A204.1 (cell line): ENCODE measurements at regions not wholly inside any gene's neighbourhood (a gene's known extent, or its start where the extent isn't known, plus 50 kb on each side); places are given as distances from the start of the nearest gene placed in this dataset.

ENCODE experiments used
- FAIRE-seq: peaks from 2 replicates; lab custom pipeline; 2012; peaks lifted over from hg19 to GRCh38; lab: Jason Lieb, UNC

DNA sequence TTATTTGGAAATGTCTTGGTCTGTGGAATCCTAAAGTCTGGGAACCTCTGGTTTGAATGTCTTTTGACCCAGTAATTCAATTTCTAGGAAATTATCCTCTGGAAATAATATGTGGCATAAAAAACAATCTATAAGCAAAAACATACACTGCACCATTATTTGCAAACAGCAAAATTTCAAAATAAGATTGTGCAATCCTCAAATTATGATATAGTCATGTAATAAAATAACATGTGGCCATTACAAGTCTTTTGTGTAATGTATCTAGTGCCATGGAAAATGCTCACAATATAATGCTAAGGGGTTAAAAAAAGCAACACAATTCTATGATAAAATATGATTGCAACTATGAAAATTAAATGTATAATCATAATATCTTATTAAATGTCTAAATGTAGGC lies 312.9 kb upstream of the RUNX1 start:
- FAIRE-seq = no peak

- FAIRE-seq = no peak
These were observed 311.9 kb upstream of the RUNX1 start for GRCh38 chr21:35360870-35361570.

DNA sequence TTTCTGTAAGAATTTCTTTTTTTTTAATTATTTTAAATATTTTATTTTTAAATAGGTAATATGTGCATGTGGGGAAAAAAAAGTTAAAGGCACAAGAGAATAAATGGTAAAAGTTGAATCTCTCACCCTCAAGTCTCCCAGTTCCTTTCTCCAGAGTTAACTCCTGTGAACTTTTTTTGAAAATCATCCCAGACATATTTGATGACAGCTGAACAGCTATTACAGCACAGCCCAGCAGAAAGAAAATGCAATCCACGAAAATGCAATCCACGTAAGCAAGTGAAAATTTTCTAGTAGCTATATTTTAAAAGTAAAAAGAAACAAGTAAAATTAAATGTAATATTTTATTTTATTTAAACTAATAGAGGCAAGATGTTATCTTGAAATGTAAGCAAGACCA lies 310.0 kb upstream of the RUNX1 start:
- FAIRE-seq = no peak

GRCh38 chr21:35358008-35358407 lies 308.9 kb upstream of the RUNX1 start:
- FAIRE-seq = no peak

DNA sequence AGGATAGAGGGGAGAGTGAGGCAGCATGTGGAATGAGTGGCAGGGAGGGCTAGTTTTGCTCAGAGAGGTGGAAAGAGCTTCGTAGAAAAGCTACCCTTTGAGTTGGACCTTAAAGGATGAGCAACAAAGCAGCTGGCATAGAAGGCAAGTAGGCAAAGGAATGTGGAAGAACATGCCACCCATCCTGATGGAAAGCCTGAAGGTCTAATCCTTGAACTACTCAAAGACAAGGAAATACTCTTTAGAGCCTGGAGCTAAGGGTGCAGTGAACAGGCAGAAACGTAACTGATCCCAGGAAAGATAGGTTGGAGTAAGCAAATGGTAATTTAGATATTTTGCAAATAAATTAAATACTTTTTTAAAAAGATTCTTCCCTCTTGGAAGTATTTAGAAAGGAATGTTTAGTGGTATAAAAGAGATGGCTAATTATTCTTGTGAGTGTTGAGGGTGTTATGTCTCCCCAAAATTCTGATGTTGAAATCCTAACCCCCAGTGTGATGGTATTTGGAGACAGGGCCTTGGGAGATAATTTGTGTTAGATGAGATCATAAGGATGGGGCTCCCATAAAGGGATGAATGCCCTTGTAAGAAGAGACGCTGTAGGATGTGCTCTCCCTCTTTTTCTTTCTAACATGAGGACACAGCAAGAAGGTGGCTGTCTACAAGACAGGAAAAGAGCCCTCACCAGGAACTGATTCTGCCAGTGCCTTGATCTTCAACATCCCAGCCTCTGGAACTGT lies 308.1 kb upstream of the RUNX1 start:
- no peak for FAIRE-seq

DNA sequence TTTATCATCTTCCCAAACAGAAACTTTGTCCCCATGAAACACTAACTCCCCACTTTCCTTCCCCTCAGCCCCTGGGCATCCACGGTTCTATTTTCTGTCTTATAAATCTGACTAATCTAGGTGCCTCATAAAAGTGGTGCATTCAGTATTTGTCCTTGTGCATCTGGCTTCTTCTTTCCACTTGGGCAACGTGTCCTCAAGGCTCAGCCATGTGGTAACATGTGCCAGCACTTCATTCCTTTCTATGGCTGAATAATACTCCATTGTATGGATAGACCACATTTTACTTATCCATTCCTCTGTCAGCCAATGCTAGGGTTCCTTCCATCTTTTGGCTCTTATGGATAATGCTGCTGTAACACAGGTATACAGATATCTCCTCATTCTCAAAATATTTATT lies 305.0 kb upstream of the RUNX1 start:
- FAIRE-seq = no peak

GRCh38 chr21:35352793-35353192 lies 303.7 kb upstream of the RUNX1 start:
- no peak for FAIRE-seq

GRCh38 chr21:35352066-35352770 lies 303.1 kb upstream of the RUNX1 start:
- no peak for FAIRE-seq

DNA sequence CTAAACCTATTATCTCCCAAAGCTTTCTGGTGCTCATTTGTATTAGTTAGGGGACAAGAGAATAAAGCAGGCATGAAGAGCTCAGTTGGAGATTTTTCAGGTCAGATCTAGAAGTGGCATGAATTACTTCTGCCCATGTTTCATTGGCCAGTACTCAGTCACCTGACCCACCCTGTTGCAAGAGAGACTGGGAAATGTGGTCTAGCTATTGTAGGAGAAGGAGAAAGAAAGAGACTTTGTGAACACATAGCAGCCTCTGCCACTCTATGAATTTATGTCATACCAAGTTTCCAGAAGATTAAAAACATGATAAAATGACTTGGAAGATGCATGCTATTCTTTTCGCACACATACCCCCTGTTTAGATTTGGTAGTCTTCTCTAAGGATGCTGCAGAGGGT lies 302.3 kb upstream of the RUNX1 start:
- FAIRE-seq = no peak

DNA sequence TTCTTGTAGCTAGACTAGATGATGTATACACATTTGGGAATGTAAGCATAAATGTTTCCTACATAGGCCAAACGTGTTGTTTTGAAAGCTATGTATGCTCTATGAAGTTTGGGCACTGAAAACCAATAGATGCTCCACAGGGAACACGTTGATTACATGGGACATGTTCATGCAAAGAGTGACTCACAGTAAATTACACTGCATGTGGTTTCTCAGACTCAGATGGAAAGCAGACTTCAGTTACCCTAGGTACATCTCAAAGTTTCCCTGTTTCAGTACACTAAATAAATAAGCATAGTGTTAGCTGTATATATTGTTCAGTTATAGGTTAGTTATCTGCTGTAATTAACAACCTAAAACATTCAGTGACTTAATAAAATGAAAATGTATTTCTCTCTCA lies 301.9 kb upstream of the RUNX1 start:
- FAIRE-seq = no peak

DNA sequence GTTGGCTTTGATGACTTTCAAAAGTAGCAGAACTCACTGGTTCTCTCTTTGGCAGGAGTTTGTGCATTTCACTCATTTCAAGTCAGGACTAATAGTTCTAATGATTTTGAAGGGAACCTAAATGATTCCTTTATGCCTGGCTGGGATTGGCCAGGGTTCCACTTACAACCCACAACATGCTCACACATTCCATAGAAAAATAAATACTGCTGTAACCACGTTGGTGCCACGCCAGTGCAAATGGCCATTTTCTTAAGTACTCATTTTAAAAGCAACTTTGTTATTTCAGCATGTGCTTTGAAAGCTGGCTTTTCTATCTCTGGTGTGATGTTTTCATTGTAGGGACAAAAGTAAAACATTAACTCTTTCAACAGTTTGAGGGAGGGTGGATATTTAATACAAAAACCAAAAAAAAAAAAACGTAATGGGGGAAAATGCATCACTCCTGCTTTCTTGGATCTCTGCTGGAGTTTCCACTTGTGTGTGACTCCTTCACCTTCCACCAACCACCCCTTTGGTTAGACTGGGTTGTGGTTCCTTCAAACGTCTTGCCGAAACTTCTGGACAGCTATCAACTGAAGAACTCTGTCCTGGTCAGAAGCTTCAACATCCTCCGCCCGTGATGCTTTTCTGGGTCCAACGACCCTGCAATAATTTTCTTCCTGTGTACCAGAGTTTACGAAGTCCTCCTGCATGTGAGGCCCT lies 300.4 kb upstream of the RUNX1 start:
- no peak for FAIRE-seq

DNA sequence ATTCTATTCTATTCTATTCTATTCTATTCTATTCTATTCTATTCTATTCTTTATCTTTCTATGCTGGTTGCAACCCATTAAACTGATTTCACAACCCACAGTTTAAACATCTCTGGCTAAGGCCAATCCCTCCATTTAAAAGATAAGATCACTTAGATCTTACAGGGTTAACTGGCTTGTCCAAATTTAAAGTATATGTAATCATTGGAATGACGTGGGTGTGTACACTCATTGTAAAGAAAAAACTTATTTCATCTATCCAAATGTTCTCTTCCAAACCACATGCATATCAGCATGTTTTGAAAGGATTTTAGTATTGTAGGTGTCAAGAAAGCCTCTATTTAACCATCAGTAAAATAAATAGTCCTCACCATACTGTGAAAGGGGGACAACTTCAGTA lies 299.6 kb upstream of the RUNX1 start:
- no peak for FAIRE-seq

GRCh38 chr21:35346697-35347096 lies 297.6 kb upstream of the RUNX1 start:
- no peak for FAIRE-seq

GRCh38 chr21:35345954-35346353 lies 296.9 kb upstream of the RUNX1 start:
- FAIRE-seq = no peak

- no peak for FAIRE-seq
These were observed 295.5 kb upstream of the RUNX1 start for GRCh38 chr21:35344582-35344981.

DNA sequence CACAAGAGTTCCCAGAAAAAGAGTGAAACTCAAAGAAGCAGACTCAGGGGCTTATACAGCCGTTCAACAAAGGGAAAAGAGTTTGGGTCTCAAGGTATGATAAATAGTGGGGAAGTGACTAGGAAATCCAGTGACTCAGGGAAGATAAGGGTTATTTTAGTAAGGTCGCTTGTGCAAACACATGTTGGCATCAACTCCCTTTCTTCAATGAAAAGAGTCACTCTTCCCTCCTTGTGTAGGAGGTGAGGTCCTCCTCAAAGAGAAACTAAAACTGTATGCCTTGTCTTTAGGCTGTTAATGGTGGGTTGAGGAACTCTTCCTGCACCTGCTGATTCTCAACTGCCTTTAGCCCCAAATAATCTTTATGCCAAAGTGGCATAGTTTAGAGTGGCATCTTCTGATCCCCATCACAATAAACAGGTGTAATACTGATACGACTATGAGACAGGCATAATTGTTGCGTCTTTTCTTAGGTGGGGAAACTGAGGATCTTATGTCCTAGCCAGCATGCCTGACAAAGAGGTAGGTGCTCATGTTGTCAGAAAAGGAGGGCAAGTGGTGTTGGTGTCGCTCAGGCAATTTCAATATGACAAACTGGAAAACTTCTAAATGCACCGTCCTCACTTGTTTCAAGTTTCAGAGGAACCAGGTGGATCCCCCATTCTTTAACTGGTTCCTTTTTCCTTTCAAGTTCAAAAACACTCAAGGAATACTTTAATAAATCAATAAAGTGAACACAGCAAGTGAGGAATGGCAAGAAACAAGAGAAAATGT lies 294.1 kb upstream of the RUNX1 start:
- FAIRE-seq = no peak

DNA sequence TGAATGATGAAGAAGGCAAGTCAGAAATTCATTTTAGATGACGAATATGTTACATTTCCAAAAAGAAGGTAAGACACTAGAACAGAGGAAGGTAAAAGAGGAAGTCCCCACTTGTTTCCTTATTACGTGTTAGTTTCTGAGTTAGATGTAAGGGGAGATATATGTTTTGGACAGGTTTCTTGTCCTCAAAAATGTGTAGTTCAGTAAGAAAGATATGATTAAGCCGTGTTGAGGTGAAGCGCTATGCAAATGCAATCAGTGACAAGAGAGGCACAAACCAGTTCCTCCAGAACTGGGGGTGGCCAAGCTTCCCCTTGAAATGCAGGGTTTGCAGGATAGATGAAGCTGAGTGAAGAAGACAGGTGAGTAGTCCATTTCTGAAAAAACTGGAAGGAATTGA lies 293.3 kb upstream of the RUNX1 start:
- FAIRE-seq = no peak

GRCh38 chr21:35340273-35340672 lies 291.2 kb upstream of the RUNX1 start:
- FAIRE-seq = no peak

DNA sequence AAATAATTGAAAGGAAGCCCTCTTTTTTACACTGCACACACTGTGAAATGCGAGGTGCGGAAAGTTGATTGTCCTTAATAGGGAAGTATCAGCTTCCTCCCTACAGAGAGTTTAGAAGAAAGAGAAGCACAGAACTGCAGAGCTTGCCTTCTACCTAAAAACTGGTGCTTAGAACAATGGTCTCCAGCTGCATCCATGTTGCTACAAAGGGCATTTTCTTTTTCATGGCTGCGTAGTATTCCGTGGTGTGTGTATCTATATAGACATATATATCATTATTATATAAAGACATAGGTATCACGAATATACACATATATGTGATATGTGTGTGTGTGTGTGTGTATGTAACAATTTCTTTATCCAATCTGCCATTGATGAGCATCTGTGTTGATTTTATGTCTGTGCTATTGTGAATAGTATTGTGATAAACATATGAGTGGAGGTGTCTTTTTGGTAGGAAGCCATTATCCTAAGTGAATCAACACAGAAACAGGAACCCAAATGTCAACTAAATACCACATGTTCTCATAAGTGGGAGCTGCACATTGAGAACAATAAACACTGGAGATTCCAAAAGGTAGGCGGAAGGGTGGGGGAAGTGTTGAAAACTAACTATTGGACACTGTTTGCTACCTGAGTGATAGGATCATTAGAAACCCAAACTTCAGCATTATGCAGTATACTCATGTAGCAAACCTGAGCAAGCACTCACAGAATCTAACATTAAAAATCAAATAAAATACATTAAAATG lies 290.0 kb upstream of the RUNX1 start:
- FAIRE-seq = no peak

GRCh38 chr21:35338281-35338680 lies 289.2 kb upstream of the RUNX1 start:
- no peak for FAIRE-seq

GRCh38 chr21:35337573-35337972 lies 288.5 kb upstream of the RUNX1 start:
- FAIRE-seq = no peak
